ENCODE measurements at regions not wholly inside any gene's neighbourhood (a gene's known extent, or its start where the extent isn't known, plus 50 kb on each side); places are given as distances from the start of the nearest gene placed in this dataset.
A peak's percentile ranks its signal among the peaks of the same experiment; 100 is the strongest.

DNA sequence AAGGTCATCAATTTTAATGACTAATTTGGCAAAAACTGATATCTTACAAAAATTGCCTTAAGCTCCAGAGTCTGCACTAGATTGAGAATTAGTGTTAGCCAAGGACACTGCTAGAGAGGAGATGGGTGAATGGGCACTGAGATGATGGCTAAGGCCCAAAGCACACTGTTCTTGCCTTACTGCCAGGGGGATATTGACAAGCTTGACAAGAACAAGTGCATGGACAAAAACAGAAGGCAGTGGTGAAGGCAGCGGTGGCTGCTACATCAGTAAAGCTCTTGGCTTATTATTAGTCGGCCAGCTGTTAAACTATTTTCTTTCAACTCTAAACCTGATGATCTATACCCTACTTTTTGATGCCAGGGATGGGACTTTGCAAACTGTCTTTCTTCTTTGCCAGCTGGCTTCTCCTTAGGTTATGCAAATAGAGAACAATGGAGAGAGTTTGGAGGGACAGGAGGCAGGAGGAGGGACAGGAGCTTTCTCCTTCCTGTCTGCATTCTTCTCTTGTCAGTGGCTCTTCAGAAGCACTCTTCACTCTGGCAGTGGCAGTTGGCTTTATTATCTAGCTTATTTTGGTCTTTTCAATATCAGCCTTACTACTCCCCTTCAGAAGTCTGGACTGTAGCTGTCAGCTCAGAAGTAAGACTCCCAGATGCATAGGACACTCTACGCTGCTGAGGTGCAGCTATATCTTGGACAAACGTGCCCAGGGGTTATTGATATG, 853.5 kb upstream of the TMPRSS15 start:
- DNase-seq = peak; percentile 91 to 96

DNA sequence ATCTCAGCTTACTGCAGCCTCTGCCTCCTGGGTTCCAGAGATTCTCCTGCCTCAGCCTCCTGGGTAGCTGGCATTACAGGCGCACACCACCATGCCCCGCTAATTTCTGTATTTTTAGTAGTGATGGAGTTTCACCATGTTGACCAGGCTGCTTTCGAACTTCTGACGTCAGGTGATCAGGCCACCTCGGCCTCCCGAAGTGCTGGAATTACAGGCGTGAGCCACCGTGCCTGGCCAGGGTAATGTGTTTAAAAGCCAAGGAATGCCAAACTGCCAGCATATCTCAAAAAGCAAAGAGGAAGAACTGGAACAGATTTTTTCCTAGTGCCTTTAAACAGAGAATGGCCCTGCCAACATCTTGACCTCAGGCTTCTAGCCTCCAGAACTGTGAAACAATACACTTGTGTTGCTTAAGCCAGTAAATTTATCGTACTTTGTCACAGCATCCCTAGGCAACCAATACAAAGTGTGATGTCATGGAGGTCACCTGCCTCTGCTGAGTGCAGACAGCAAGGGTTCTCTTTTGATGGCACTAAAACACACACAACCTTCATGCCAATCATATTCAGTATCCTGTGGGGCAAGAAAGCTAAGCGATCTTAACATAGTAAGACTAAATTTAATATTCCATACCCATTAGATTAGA, 858.3 kb upstream of the TMPRSS15 start:
- no peak for DNase-seq

DNA sequence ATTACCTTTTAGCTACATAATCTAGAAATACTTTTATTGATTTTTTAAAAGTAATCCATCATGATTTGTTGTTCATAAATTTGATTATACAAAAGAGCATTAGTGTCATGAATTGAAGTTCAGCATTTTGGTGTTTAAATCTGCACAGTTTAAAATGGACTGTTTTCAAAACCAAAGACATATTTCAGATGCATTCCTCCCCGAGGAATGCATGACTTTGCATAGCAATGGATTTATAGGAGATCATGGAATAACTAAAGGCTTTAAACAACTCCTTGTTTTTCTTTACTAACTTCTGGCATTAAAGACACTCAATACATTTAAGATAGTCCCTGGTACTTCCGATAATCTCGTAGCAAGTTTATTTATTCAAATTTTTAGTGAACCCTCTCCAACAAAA, 863.1 kb upstream of the TMPRSS15 start:
- DNase-seq = no peak

DNA sequence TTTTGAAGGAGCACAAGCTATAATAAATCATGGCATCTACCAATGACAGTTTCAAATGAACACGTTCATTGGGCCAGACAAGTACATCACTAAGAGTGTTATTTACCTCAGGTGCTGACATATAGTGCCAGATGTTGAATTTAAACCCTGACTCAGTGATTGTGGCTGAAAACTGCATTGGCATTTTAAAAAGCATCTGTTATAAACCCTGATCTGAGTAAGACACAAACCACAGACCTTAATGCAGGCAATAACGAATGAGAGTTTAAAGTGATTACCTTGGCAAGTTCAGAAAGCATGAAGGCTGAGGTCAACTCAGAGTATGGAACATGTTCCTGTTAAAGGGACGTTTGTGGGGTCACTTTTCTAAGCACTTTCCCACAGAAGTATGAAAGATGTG, 865.1 kb upstream of the TMPRSS15 start:
- DNase-seq = no peak

DNA sequence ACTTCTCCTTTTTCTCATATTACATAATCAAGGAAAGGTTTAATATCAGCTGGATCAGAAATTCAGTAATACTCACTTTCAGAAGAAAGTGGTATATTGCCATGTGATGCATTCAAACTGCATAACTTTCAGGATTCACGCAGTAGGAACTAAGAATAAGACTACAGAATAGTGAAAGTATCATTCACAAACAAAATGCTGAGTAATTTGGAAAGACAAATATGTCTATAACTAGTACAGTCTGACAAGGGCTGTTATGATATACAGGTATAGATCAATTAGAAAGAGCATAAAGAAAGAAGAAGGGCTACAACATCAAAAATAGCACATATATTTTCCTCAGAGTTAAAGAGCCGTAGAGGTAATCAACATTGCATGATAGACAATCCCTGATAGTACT, 871.5 kb upstream of the TMPRSS15 start:
- no peak for DNase-seq

DNA sequence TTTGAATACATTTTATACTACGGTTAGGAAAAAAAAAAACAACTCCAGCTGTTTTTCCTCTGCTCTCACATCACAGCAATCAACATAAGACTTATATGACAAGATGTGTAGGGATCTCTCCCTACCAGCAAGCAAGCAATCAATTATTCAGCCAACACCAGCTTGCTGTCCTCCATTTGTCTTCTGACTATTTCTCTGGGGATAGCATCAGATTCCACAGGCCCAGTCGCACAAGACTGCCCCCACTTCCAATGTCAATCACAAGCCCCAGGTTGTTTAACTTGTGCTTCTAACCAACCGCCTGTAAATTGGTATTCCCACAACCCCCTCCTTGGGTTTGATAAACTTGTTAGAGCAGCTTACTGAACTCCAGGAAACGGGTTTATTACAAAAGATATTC, 873.1 kb upstream of the TMPRSS15 start:
- DNase-seq = no peak

DNA sequence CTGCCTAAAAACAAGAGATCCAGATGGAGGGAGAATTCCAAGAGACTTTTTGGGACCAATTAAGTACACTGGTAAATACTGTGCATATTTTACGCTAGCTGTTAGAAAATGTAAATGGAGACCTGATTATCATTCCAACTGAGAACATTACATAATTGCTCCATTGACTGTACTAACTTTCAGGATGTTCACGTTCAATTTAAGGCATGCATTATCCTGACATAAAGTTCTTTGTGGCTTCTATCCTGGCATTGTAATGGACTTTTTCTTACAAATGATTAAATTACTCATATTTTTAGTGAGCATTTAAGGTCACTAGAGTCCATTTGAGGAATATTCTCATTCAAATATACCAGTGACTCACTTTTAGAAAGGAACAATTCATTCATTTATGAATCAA, 883.3 kb upstream of the TMPRSS15 start:
- no peak for DNase-seq

DNA sequence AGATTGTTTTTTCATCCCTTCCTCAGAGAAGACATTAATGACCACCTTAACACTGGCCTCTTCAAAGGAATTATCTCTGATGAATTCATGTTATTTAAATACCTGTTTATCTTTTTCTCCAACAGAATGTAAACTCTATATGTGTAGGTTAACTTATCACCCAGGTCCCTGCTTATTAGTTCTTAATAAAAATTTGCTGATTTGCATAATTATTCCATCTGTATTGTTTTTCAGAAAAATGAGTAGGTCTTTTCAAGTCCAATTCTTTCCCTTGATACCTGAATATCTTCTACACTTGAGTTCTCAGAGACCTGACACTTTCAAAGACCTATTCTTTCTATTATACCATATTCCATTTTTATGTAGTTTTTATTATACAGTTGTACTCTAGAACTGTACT, 886.7 kb upstream of the TMPRSS15 start:
- DNase-seq = no peak

DNA sequence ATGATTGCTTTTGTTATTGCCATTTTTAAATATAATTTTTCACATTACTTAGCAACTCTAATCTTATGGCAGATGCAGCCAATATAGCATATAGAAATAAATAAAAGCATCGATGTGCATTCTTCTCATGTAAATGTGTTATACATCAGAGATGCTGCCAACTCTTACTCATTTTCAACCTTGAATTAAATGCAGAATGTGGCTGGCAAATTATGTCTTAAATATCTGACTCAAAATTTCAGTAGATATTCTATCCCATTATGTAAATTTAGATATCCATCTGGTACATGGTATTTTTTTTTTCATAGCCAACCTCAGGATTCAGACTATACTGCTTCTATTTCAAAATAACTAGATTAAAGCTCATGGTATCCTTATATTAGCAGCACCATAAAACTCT, 916.7 kb upstream of the TMPRSS15 start:
- DNase-seq = peak in 1 of 2 experiments; percentile 2

DNA sequence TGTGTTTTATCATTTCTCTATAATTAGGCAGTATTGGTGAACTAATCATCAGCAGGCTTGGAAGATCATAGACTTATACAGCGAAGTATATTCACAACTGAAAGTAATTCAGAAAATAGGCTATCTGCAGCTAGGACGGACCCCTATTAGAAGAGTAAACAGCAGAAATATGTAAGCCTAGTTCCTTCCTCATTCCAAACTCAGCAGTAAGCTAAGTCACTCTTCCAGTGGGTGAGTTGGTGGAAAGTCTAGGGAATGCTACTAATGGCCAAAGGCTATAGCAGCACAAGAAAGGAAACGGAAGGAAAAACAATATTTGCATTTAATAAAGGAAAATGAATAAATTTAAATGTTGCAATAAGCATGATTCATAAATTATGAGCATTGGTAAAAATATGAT, 918.1 kb upstream of the TMPRSS15 start:
- peak in 1 of 2 experiments; percentile 6 for DNase-seq

DNA sequence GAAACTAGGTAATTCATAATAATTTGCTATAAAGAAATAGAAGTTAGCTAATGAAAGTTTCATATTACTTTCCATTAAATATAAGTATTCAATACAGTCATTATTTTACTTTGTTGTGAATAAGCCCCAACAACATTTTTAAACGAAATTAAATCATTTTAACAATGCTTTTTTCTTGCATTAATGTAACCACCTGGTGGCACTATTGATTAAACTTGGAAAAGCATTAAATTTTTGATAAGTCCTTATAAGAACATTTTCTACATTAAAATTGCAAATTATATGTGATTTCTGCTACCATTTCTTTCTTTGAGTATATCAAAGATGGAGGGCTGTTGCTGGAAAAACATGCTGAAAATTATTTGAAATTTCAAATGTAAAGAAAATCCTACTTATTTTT, 918.8 kb upstream of the TMPRSS15 start:
- DNase-seq = peak; percentile 23

DNA sequence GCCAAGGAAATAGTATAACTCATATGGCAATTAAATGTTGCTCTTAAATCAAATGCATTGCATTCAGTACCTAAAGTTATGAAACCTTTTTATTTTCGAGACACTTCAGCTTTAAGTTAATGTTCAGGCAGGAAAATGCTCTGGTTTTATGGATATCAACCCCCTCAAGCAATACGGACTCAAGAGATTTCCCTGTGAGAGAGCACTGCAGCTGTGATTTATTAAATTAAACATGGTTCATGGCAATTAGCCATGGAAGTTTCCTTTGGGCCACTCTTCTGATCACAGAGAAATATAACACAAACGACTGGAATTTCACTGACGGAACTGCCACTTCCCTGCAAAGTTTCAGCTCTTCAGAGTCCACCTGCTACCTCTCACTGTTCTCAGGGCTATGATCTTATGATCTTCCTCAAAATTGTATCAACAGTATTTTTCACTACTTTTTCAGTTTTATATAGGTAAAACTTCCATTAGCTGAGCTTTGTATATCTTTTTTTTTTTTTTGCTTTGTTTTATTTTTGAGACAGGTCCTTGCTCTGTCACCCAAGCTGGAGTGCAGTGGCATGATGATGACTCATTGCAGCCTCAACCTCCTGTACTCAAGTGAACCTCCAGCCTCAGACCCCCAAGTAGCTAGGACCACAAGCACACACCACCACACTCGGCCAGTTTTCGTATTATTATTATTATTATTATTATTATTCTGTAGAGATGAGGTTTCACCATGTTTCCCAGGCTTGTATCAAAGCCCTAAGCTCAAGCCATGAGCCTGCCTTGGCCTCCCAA, 923.1 kb upstream of the TMPRSS15 start:
- peak in 1 of 2 experiments; percentile 4 for DNase-seq

DNA sequence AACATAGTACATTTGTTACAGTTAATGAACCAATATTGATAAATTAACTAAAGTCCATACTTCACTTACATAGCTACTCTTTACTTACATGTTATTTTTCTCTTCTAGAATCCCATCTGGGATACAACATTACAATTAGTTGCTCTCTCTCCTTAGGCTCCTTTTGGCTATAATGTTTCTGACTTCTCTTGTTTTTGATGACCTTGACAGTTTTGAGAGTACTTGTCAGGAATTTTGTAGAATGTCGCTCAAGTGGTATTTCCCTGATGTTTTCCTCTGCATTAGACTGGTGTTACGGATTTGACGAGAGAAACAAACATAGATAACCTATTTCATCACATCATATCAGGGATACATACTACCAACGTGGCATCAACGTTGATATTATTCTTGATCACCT, 925.4 kb upstream of the TMPRSS15 start:
- DNase-seq = no peak

DNA sequence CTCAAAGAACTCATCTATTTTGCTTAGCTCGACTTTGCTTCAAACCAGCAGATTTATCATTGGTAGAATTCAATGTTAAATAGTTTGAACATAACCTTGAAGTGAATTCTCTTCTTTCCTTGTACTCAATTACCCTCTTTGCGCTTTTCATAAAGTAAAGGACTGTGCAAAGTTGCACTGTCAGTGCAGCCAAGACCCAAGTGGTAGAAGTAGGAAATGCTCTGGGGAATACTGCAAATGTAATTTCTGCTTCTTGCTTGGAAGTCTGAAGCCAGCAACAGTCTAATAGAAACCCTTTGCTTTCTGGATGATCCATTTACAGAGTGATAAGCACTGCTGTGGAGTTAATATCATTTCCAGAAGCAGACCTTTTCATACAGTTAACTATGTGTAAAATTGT, 936.7 kb upstream of the TMPRSS15 start:
- no peak for DNase-seq

DNA sequence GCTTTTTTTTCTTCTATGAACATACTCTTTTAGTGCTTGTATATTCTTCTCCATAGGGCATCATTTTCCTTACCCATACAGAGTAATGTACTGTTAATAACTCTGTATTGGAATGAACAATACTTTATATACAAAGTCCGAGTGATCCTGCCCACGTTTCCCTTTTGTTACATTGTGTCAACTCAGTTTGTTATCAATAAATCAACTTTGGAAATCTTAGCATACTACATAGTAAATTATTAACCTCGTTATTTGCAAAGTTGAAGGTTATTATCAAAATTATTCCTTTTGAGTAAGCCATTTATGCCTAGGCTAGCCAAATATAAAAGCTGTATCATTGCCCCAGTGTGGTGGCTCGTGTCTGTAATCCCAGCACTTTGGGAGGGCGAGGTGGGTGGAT, 937.4 kb upstream of the TMPRSS15 start:
- DNase-seq = no peak

DNA sequence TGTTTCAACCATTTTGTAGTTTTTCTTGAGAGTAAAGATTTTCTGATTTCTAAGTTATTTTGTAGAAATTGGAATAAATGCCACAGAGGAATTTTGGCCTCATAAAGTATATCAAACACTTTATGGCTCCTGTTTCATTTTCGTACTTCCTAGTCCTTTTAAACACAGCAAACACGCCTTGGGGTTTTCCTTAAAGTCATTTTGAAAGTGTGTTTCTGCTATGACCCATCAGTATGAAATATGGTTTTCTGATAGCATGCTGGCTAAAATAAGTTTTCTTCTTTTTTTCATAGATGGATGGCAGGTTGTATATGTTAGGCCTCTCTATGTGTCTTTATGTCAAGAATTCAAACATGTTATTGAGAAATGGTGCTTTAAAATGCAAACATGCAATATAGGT, 940.1 kb upstream of the TMPRSS15 start:
- DNase-seq = no peak

DNA sequence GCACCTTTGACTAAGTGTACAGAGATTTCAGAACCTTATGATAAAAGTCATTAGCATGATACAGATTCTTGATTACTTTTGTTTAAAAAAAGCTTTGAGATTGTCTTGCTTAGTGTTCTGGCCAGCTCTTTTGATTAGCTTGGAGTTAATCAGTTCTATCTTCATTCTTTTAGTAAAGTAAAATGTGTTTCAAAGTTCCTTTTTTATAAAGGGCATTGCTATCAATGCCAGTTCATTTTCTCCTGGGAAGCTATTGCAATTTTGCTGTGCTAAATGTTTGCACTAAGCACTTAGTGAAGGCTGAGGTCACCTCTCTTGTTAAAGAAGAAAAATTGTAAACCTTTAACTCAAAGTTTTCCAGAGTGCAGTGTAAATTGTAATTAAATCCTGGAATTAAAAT, 946.7 kb upstream of the TMPRSS15 start:
- no peak for DNase-seq

DNA sequence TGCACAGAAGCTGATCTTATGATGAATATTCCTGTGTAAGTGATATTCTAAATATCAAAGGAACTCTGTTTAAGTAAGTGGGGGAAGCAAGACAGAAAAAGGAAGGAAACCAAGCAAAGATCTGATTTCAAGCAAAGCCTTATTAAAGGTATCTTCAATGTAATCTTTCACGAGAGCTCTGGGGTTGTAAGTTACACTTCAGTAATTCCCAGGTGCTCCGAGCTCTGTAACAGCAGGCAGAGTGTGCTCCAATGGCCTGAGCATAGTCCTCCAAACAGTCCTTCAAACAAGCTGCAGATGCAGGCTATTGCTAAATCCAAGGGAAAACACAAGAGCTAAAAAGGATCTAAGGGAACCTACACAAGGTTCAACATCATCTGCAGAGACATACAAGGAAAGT, 949.7 kb upstream of the TMPRSS15 start:
- DNase-seq = no peak

DNA sequence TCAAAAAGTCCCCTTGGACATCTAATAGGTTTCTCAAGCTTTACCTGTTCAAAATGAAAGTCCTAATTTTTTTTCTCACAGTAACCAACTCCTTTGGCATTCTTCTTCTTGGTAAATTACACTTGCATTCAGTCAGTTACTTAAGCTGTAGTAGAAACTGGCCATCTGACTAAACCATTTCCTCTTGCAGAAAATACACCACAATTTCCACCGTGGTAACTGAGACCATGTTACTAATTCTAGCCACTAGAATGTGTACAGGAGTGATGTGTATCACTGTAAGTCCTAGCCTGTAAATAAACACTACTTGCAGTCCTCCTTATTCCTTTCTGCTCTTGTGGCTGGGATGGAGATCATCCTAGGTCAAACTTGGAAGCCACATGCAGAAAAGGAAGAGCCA, 965.4 kb upstream of the TMPRSS15 start:
- DNase-seq = no peak

DNA sequence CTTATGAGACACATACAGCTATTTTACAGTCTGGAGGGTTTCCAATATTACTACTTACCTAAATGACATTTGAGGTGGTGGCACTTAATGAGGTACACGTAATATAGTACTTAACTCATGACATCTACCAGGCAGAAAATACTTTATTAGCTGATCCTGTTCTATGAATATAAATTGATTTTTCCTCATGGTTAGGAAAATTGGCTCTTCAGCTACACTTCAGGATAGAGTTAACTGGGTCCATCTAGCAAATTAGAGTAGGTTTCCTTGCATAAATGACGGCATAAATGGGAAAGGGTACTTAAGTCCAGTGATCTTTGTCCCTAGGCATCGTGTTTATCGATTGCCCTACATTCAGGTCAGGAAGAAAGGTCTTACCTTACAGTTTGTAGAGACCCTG, 988.8 kb upstream of the TMPRSS15 start:
- DNase-seq = no peak

DNA sequence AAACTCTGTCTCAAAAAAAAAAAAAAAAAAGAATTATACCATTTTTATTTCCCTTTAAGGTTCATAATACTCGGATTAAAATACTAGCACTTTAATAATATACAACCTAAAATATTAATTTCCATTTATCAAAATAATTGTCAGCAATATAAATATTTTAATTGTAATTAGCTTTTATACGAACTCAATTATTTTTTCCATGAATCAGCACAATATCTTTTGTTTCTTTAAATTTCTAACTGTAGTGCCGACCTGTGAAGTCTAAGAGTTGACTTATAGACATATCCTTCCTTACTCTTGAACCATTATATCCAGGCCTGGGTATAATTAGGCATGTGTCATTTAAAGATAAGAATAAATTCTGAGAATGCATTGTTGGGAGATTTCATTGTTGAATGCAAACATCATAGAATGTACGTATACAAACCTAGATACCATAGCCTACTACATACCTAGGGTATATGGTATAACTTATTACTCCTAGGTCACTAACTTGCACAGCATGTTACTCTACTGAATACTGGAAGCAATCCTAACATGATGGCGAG, 996.7 kb upstream of the TMPRSS15 start:
- no peak for DNase-seq

DNA sequence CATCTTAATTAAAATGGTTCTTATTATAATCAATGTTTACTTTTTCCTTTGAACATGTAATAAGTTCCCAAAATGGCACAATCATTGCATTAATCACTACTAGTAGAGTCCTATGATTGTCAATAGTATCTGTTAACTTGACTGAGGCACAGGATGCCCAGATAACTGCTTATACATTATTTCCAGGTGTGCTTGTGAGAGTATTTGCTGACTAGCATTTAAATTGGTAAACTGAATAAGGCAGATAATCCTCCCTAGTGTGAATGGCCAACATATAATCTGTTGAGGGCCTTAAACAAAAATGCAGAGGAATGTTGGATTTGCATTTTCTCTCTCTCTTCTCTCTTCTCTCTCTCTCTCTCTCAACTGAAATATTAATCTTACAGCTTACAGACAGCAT, 999.3 kb upstream of the TMPRSS15 start:
- no peak for DNase-seq

DNA sequence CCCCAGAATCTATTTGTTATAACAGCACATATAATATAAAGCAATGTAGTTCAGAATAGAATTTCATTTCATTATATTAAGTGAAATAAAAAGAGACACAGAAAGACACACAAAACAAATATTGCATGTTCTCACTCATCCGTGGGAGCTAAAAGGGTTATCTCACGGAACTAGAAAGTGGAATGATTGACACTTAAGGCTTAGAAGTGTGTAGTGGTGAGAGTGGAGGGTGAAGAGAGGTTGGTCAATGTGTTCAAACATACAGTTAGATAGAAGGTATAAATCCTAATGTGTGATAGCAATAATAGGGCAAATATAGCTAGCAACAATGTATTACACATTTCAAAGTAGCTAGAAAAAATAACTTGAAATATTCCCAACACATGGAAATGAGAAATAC, 1001.7 kb upstream of the TMPRSS15 start:
- no peak for DNase-seq

DNA sequence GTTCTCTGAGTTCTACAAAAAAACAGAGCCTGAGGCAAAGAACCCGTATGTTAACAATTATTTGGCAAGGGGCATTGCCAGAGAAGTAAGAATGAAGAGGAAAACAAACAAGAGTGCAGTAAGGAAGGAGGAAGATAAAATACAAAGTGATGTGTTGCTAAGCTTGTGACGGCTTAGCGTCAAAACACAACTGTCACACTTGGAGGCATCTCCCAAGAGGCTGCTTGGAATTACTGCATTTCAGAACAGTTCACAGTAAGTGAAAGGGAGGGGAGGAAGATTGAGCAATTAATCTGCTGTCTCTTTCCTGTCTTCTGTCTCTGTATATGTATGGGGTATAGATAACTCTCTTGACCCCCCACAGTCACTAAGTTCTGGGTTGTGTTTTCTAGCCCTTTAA, 1017.0 kb upstream of the TMPRSS15 start:
- DNase-seq = no peak

Measured in NCI-H446 (cell line).